SKM-1 treated with dmso at 0.1 percent for 144 hours (cell line): ENCODE measurements at regions not wholly inside any gene's neighbourhood (a gene's known extent, or its start where the extent isn't known, plus 50 kb on each side); places are given as distances from the start of the nearest gene placed in this dataset.

ENCODE experiments used
- DNase-seq: peaks from one replicate; lab custom pipeline; 2025; ENCODE audit not compliant: unreplicated experiment; lab: John Stamatoyannopoulos, UW

- no peak for DNase-seq
These were observed 53.0 kb upstream of the ZC3H15 start for GRCh38 chr2:186433040-186433439.

GRCh38 chr2:186433777-186434432, 52.2 kb upstream of the ZC3H15 start:
- no peak for DNase-seq
